ENCODE measurements at regions not wholly inside any gene's neighbourhood (a gene's known extent, or its start where the extent isn't known, plus 50 kb on each side); places are given as distances from the start of the nearest gene placed in this dataset.
"Not testable (repeated sequence)": the region's sequence is repeated elsewhere in the genome, so short reads cannot be mapped to it uniquely, and the experiment has no call there.

DNA sequence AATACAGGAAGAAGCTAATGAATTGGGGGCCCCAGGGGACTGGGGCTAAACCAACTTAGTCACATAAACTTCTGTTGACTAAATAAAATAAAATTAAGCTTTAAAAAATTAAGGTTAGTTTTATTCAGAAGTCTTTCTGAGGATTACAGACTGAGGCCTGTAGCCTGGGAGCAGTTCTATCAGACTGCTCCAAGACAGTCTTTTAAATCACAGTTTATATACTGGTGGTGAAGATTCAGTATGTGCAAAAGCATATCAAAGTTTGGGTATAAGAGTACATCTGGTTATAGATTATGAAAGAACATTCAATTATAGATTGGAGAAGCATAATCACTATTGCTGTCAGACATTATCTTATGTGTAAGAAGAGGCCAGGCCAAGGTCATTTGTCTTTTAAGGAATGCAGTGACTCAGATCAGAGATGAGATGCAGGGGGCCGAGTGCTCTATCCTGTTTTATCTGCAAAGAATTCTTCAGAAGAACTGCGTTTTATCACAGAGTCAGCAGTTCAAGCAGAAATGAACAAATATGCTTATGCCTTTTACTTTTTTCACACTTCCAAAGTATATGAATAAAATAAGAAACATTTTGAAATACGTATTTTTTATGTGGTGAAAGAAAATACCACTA lies 109.4 kb downstream of the PDHA2 start:
- H3K27ac ChIP-seq (ENCODE audit: control insufficient read depth, insufficient read depth, low read length): no peak overlapping the region
- dilution Hi-C loops (cut with MboI; ENCODE audit: extremely low pct_ligation_motif_present, low sequenced_read_pairs): no loop called here
- no peaks in the 10 kb centered on the region for H4K20me1 ChIP-seq (ENCODE audit: control insufficient read depth, extremely low read depth, insufficient read depth, low read length)
- no peak overlapping the region for H3K9ac ChIP-seq (ENCODE audit: control insufficient read depth, extremely low read depth, insufficient read depth, low read length)
- TF ChIP-seq, protein P1, sequence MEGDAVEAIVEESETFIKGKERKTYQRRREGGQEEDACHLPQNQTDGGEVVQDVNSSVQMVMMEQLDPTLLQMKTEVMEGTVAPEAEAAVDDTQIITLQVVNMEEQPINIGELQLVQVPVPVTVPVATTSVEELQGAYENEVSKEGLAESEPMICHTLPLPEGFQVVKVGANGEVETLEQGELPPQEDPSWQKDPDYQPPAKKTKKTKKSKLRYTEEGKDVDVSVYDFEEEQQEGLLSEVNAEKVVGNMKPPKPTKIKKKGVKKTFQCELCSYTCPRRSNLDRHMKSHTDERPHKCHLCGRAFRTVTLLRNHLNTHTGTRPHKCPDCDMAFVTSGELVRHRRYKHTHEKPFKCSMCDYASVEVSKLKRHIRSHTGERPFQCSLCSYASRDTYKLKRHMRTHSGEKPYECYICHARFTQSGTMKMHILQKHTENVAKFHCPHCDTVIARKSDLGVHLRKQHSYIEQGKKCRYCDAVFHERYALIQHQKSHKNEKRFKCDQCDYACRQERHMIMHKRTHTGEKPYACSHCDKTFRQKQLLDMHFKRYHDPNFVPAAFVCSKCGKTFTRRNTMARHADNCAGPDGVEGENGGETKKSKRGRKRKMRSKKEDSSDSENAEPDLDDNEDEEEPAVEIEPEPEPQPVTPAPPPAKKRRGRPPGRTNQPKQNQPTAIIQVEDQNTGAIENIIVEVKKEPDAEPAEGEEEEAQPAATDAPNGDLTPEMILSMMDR (optimal IDR thresholded peaks at IDR 0.05 in 1 of 3, IDR thresholded peaks at IDR 0.05 in 1 of 3, conservative IDR thresholded peaks at IDR 0.05 in 1 of 3; ENCODE audit: extremely low read depth in 1 of 3, insufficient read depth in 2 of 3, low read length in 3 of 3): no peak
- TF ChIP-seq EZH2 (IDR thresholded peaks at IDR 0.05; ENCODE audit: low read length): no peak
- H3K4me3 ChIP-seq (ENCODE audit: control insufficient read depth in 2 of 3, extremely low read depth in 1 of 3, insufficient read depth in 2 of 3, low read depth in 1 of 3, low read length in 3 of 3): no peak overlapping the region
- H3K4me2 ChIP-seq (ENCODE audit: control insufficient read depth, extremely low read depth, insufficient read depth, low read depth, low read length): no peak overlapping the region
- DNase-seq (ENCODE audit: low read depth, low spot score) (no peak), FAIRE-seq (no peak)
- no peaks in the 10 kb centered on the region for H3K9me1 ChIP-seq (ENCODE audit: control insufficient read depth, extremely low read depth, insufficient read depth, low read length)
- H3K79me2 ChIP-seq (ENCODE audit: control insufficient read depth, insufficient read depth, low read length): no peaks in the 10 kb centered on the region
- H2AFZ ChIP-seq (ENCODE audit: control insufficient read depth, low read length): no peak overlapping the region
- no peaks in the 10 kb centered on the region for H3K36me3 ChIP-seq (ENCODE audit: control insufficient read depth in 2 of 2, extremely low read depth in 1 of 2, insufficient read depth in 2 of 2, low read length in 2 of 2)
- H3K9me3 ChIP-seq (ENCODE audit: control insufficient read depth, low read depth, low read length): no peaks in the 10 kb centered on the region
- no peaks in the 10 kb centered on the region for H3K4me1 ChIP-seq (ENCODE audit: control insufficient read depth, extremely low read depth, insufficient read depth, low read length)
- H3K27me3 ChIP-seq (ENCODE audit: control insufficient read depth, extremely low read depth, insufficient read depth, low read length): no peaks in the 10 kb centered on the region

DNA sequence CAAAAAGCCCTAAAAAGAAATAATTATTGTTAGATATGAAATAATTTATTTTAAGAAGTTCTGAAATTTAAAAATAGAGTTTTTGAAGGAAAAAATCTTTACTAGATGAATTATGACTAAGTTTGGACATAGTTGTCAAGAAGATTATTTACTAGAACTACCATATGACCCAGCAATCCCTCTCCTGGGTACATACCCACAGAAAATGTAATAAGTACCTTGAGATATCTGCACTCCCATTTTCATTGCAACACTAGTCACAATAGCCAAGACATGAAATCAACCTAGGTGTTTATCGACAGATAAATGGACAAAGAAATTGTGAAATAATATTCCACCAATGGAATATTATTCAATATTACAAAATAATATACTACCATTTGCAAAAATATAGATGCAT lies 109.9 kb downstream of the PDHA2 start:
- H3K27me3 ChIP-seq (ENCODE audit: control insufficient read depth, extremely low read depth, insufficient read depth, low read length): no peaks in the 10 kb centered on the region
- no peaks in the 10 kb centered on the region for H3K9me3 ChIP-seq (ENCODE audit: control insufficient read depth, low read depth, low read length)
- no peaks in the 10 kb centered on the region for H3K9me1 ChIP-seq (ENCODE audit: control insufficient read depth, extremely low read depth, insufficient read depth, low read length)
- no peak overlapping the region for H2AFZ ChIP-seq (ENCODE audit: control insufficient read depth, low read length)
- no peak overlapping the region for H3K4me2 ChIP-seq (ENCODE audit: control insufficient read depth, extremely low read depth, insufficient read depth, low read depth, low read length)
- H3K79me2 ChIP-seq (ENCODE audit: control insufficient read depth, insufficient read depth, low read length): no peaks in the 10 kb centered on the region
- no peak overlapping the region for H3K4me3 ChIP-seq (ENCODE audit: control insufficient read depth in 2 of 3, extremely low read depth in 1 of 3, insufficient read depth in 2 of 3, low read depth in 1 of 3, low read length in 3 of 3)
- no peaks in the 10 kb centered on the region for H3K36me3 ChIP-seq (ENCODE audit: control insufficient read depth in 2 of 2, extremely low read depth in 1 of 2, insufficient read depth in 2 of 2, low read length in 2 of 2)
- FAIRE-seq (no peak), DNase-seq (ENCODE audit: low read depth, low spot score) (no peak)
- H3K27ac ChIP-seq (ENCODE audit: control insufficient read depth, insufficient read depth, low read length): no peak overlapping the region
- dilution Hi-C loops (cut with MboI; ENCODE audit: extremely low pct_ligation_motif_present, low sequenced_read_pairs): no loop called here
- no peak for TF ChIP-seq EZH2 (IDR thresholded peaks at IDR 0.05; ENCODE audit: low read length)
- TF ChIP-seq, protein P1 (optimal IDR thresholded peaks at IDR 0.05 in 1 of 3, IDR thresholded peaks at IDR 0.05 in 1 of 3, conservative IDR thresholded peaks at IDR 0.05 in 1 of 3; ENCODE audit: extremely low read depth in 1 of 3, insufficient read depth in 2 of 3, low read length in 3 of 3): no peak
- no peaks in the 10 kb centered on the region for H3K4me1 ChIP-seq (ENCODE audit: control insufficient read depth, extremely low read depth, insufficient read depth, low read length)
- no peaks in the 10 kb centered on the region for H4K20me1 ChIP-seq (ENCODE audit: control insufficient read depth, extremely low read depth, insufficient read depth, low read length)
- H3K9ac ChIP-seq (ENCODE audit: control insufficient read depth, extremely low read depth, insufficient read depth, low read length): no peak overlapping the region

DNA sequence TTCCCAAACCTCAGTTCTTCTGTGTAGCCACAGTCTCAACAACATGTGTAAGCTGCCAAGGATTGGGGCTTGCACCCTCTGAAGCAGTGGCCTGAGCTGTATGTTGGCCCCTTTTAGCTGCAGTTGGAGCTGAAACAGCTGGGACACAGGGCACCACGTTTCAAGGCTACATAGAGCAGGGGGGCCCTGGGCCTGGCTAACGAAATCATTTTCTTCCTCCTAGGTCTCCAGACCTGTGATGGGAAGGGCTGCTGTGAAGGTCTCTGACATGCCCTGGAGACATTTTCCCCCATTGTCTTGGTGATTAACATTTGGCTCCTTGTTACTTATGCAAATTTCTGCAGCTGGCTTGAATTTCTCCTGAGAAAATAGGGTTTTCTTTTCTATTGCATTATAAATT lies 112.6 kb downstream of the PDHA2 start:
- DNase-seq (ENCODE audit: low read depth, low spot score); H3K4me2 ChIP-seq (ENCODE audit: control insufficient read depth, extremely low read depth, insufficient read depth, low read depth, low read length); H3K9ac ChIP-seq (ENCODE audit: control insufficient read depth, extremely low read depth, insufficient read depth, low read length); H3K27ac ChIP-seq (ENCODE audit: control insufficient read depth, insufficient read depth, low read length); H2AFZ ChIP-seq (ENCODE audit: control insufficient read depth, low read length); H3K9me1 ChIP-seq (ENCODE audit: control insufficient read depth, extremely low read depth, insufficient read depth, low read length); FAIRE-seq; H4K20me1 ChIP-seq (ENCODE audit: control insufficient read depth, extremely low read depth, insufficient read depth, low read length); H3K27me3 ChIP-seq (ENCODE audit: control insufficient read depth, extremely low read depth, insufficient read depth, low read length); H3K9me3 ChIP-seq (ENCODE audit: control insufficient read depth, low read depth, low read length); H3K36me3 ChIP-seq (ENCODE audit: control insufficient read depth in 2 of 2, extremely low read depth in 1 of 2, insufficient read depth in 2 of 2, low read length in 2 of 2); H3K4me3 ChIP-seq (ENCODE audit: control insufficient read depth in 2 of 3, extremely low read depth in 1 of 3, insufficient read depth in 2 of 3, low read depth in 1 of 3, low read length in 3 of 3); H3K4me1 ChIP-seq (ENCODE audit: control insufficient read depth, extremely low read depth, insufficient read depth, low read length); dilution Hi-C loops (cut with MboI; ENCODE audit: extremely low pct_ligation_motif_present, low sequenced_read_pairs); H3K79me2 ChIP-seq (ENCODE audit: control insufficient read depth, insufficient read depth, low read length): not testable (repeated sequence)

All from keratinocyte (primary cell).